ENCODE measurements at regions not wholly inside any gene's neighbourhood (a gene's known extent, or its start where the extent isn't known, plus 50 kb on each side); places are given as distances from the start of the nearest gene placed in this dataset.

DNA sequence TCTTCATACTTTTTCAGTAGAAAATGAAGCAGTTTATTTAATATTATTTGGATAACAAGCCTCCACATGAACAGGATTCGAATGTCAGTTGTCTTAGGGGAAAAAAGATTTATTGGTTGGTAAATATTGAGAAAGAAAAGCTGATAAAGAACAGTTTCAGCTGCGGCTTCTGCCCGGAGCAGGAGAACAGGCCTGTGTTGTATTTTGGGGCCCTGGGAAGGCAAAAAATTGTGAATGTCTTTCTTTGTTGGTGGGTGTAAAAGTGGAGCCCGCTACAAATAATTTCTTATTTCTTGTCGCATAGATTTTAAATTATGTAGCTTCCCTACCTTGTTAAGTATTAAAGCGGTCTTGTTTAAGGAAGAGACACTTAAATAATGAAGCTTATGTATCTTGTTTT lies 90.5 kb upstream of the PAX1 start:
- no peak for TF ChIP-seq POLR2A (IDR thresholded peaks at IDR 0.05; ENCODE audit: low read depth)
- TF ChIP-seq, protein P1, sequence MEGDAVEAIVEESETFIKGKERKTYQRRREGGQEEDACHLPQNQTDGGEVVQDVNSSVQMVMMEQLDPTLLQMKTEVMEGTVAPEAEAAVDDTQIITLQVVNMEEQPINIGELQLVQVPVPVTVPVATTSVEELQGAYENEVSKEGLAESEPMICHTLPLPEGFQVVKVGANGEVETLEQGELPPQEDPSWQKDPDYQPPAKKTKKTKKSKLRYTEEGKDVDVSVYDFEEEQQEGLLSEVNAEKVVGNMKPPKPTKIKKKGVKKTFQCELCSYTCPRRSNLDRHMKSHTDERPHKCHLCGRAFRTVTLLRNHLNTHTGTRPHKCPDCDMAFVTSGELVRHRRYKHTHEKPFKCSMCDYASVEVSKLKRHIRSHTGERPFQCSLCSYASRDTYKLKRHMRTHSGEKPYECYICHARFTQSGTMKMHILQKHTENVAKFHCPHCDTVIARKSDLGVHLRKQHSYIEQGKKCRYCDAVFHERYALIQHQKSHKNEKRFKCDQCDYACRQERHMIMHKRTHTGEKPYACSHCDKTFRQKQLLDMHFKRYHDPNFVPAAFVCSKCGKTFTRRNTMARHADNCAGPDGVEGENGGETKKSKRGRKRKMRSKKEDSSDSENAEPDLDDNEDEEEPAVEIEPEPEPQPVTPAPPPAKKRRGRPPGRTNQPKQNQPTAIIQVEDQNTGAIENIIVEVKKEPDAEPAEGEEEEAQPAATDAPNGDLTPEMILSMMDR (IDR thresholded peaks at IDR 0.05), result no peak

Measured in esophagus muscularis mucosa (tissue), 3 donors.